CMK (cell line): ENCODE measurements at regions not wholly inside any gene's neighbourhood (a gene's known extent, or its start where the extent isn't known, plus 50 kb on each side); places are given as distances from the start of the nearest gene placed in this dataset.
"Not testable (repeated sequence)": the region's sequence is repeated elsewhere in the genome, so short reads cannot be mapped to it uniquely, and the experiment has no call there.

ENCODE experiments used
- DNase-seq: peaks from one replicate; pipeline ENCODE4 v3.0.0-alpha.2; 2010; ENCODE audit warnings: low read depth

GRCh38 chr2:52456561-52457377 is 1310.8 kb upstream of the CHAC2 start:
- no peak for DNase-seq

GRCh38 chr2:52454962-52455361 is 1312.6 kb upstream of the CHAC2 start:
- DNase-seq, result no peak

- DNase-seq, result no peak
These were observed 1315.4 kb upstream of the CHAC2 start for GRCh38 chr2:52452201-52452600.

GRCh38 chr2:52445686-52446085 is 1321.9 kb upstream of the CHAC2 start:
- DNase-seq, result no peak

- DNase-seq, result no peak
These were observed 1336.2 kb upstream of the CHAC2 start for GRCh38 chr2:52431352-52431760.

GRCh38 chr2:52429740-52430139 is 1337.9 kb upstream of the CHAC2 start:
- DNase-seq, result no peak

GRCh38 chr2:52429171-52429570 is 1338.4 kb upstream of the CHAC2 start:
- DNase-seq, result no peak

- no peak for DNase-seq
These were observed 1339.4 kb upstream of the CHAC2 start for GRCh38 chr2:52428224-52428623.

- no peak for DNase-seq
These were observed 1343.9 kb upstream of the CHAC2 start for GRCh38 chr2:52423655-52424054.

- DNase-seq, result no peak
These were observed 1344.5 kb upstream of the CHAC2 start for GRCh38 chr2:52423111-52423510.

- DNase-seq, result no peak
These were observed 1351.3 kb upstream of the CHAC2 start for GRCh38 chr2:52416340-52416739.

GRCh38 chr2:52414561-52415295 is 1352.9 kb upstream of the CHAC2 start:
- DNase-seq, result no peak

- not testable (repeated sequence) for DNase-seq
These were observed 1358.1 kb upstream of the CHAC2 start for GRCh38 chr2:52409308-52410118.

- no peak for DNase-seq
These were observed 1361.6 kb upstream of the CHAC2 start for GRCh38 chr2:52405980-52406379.

GRCh38 chr2:52404866-52405265 is 1362.7 kb upstream of the CHAC2 start:
- DNase-seq, result no peak

- no peak for DNase-seq
These were observed 1363.6 kb upstream of the CHAC2 start for GRCh38 chr2:52404046-52404445.

GRCh38 chr2:52402128-52402527 is 1365.5 kb upstream of the CHAC2 start:
- no peak for DNase-seq

- no peak for DNase-seq
These were observed 1364.9 kb upstream of the NRXN1 start for GRCh38 chr2:52396836-52397235.

- no peak for DNase-seq
These were observed 1364.0 kb upstream of the NRXN1 start for GRCh38 chr2:52395912-52396311.

GRCh38 chr2:52391621-52392020 is 1359.7 kb upstream of the NRXN1 start:
- no peak for DNase-seq

- no peak for DNase-seq
These were observed 1358.7 kb upstream of the NRXN1 start for GRCh38 chr2:52390651-52391050.

GRCh38 chr2:52387937-52388590 is 1356.1 kb upstream of the NRXN1 start:
- no peak for DNase-seq
